Pancreas (tissue), 10 donors: ENCODE measurements at regions not wholly inside any gene's neighbourhood (a gene's known extent, or its start where the extent isn't known, plus 50 kb on each side); places are given as distances from the start of the nearest gene placed in this dataset.
"Not testable (repeated sequence)": the region's sequence is repeated elsewhere in the genome, so short reads cannot be mapped to it uniquely, and the experiment has no call there.

Source experiments
- ATAC-seq, 4 donors: fragments of 200-7000 bp; cut with Tn5 transposase; one replicate each; pipeline versions ENCODE4 v1.8.0 to v1.9.1; 2020; ENCODE audit warnings: mild to moderate bottlenecking in 4 of 4, moderate library complexity in 4 of 4
- DNase-seq, 6 donors: peaks; one replicate each; pipeline ENCODE4 v3.0.0-alpha.2; 2020
- FAIRE-seq: peaks from 2 replicates; lab custom pipeline; 2012; peaks lifted over from hg19 to GRCh38; lab: Jason Lieb, UNC
- H3K27ac ChIP-seq, 4 donors: fragments of 200-600 bp; sonication (generic); 1 replicate in 3 of 4; 2 replicates in 1 of 4; pipeline versions ENCODE4 v1.5.0 to v1.8.0; 2020
- H3K27me3 ChIP-seq, 4 donors: fragments of 200-600 bp; one replicate each; pipeline ENCODE4 v1.8.0; 2021
- H3K36me3 ChIP-seq, 3 donors: fragments of 200-600 bp; sonication (generic) in 1 of 3; one replicate each; pipeline versions ENCODE4 v1.5.0 to v1.8.0; 2020 to 2021
- H3K4me1 ChIP-seq, 3 donors: fragments of 200-600 bp; one replicate each; pipeline ENCODE4 v1.8.0; 2021
- H3K4me3 ChIP-seq, 4 donors: fragments of 200-600 bp; sonication (generic) in 2 of 4; one replicate each; pipeline versions ENCODE4 v1.5.0 to v1.8.0; 2020 to 2021
- H3K9me3 ChIP-seq, 4 donors: fragments of 200-600 bp; one replicate each; pipeline ENCODE4 v1.8.0; 2021
- WGBS, 2 donors: extraction: QIAGEN DNeasy Blood & Tissue Kit; methylation state at CpG; one replicate each; pipeline ENCODE4 v1.1.7; 2013; 5-methylcytosine and 5-hydroxymethylcytosine counted together
- intact Hi-C, 3 donors: fragments of 100-400 bp; cut with DNase I; formaldehyde crosslinking; loops; one replicate each; pipeline versions ENCODE4 v1.11.1 to v1.14.2; 2022
- TF ChIP-seq, protein P1 (sequence below), 4 donors: fragments of 200-600 bp; sonication (generic) in 3 of 4; IDR thresholded peaks; one replicate each; pipeline versions ENCODE4 v1.5.0 to v1.8.0; 2021; ENCODE audit warnings: antibody characterized with exemption in 4 of 4
- donor health status: healthy with polysubstance abuse.
- donor health status: DM: no; HTN: no; CAD: no; lungs with moderate emphysema.
- donor health status: DM: no; HTN: no; CAD: no.
- donor health status: control.
- donor health status: control.
- donor health status: Bipolar disorder and iron deficiency.
- donor health status: DM: yes; HTN: yes; CAD: no.
- donor health status: DM: no; HTN: no; CAD: no.
- donor health status: DM: no; HTN: no; CAD: no.
- donor health status: DM: yes; HTN: yes; CAD: no.

GRCh38 chr13:78881054-78881453 lies 222.1 kb upstream of the OBI1 start:
- no peaks in the 10 kb centered on the region for H3K9me3 ChIP-seq
- TF ChIP-seq, protein P1, sequence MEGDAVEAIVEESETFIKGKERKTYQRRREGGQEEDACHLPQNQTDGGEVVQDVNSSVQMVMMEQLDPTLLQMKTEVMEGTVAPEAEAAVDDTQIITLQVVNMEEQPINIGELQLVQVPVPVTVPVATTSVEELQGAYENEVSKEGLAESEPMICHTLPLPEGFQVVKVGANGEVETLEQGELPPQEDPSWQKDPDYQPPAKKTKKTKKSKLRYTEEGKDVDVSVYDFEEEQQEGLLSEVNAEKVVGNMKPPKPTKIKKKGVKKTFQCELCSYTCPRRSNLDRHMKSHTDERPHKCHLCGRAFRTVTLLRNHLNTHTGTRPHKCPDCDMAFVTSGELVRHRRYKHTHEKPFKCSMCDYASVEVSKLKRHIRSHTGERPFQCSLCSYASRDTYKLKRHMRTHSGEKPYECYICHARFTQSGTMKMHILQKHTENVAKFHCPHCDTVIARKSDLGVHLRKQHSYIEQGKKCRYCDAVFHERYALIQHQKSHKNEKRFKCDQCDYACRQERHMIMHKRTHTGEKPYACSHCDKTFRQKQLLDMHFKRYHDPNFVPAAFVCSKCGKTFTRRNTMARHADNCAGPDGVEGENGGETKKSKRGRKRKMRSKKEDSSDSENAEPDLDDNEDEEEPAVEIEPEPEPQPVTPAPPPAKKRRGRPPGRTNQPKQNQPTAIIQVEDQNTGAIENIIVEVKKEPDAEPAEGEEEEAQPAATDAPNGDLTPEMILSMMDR (IDR thresholded peaks at IDR 0.05) = no peak
- DNase-seq (no peak), FAIRE-seq (no peak), ATAC-seq (no peak)
- H3K4me1 ChIP-seq = no peaks in the 10 kb centered on the region
- H3K4me3 ChIP-seq = no peak overlapping the region
- no peaks in the 10 kb centered on the region for H3K27me3 ChIP-seq
- H3K27ac ChIP-seq = no peak overlapping the region
- H3K36me3 ChIP-seq = no peaks in the 10 kb centered on the region
- WGBS, 2 donors = 45 to 56% methylated on average over 3 of the region's 3 CpGs
- intact Hi-C loops = no loop called here

- DNase-seq (no peak), ATAC-seq (no peak), FAIRE-seq (no peak)
- TF ChIP-seq, protein P1 (IDR thresholded peaks at IDR 0.05) = no peak
- intact Hi-C loops = no loop called here
- H3K9me3 ChIP-seq = no peaks in the 10 kb centered on the region
- H3K4me3 ChIP-seq = no peak overlapping the region
- H3K4me1 ChIP-seq = no peaks in the 10 kb centered on the region
- H3K27me3 ChIP-seq = no peaks in the 10 kb centered on the region
- 42 to 47% methylated on average over 1 of the region's 1 CpG for WGBS, 2 donors
- no peak overlapping the region for H3K27ac ChIP-seq
- no peaks in the 10 kb centered on the region for H3K36me3 ChIP-seq
Observed at GRCh38 chr13:78876915-78877549, 218.1 kb upstream of the OBI1 start.

GRCh38 chr13:78875792-78876580 lies 217.0 kb upstream of the OBI1 start:
- intact Hi-C loops = no loop called here
- WGBS, 2 donors = 54 to 70% methylated on average over 12 of the region's 12 CpGs
- ATAC-seq = no peak
- no peaks in the 10 kb centered on the region for H3K9me3 ChIP-seq
- H3K27ac ChIP-seq = no peak overlapping the region
- H3K27me3 ChIP-seq = no peaks in the 10 kb centered on the region
- no peaks in the 10 kb centered on the region for H3K36me3 ChIP-seq
- no peaks in the 10 kb centered on the region for H3K4me1 ChIP-seq
- no peak for FAIRE-seq
- TF ChIP-seq, protein P1 (IDR thresholded peaks at IDR 0.05) = no peak
- DNase-seq = peak in 1 of 6 donors; percentile 60
- H3K4me3 ChIP-seq = no peak overlapping the region

DNA sequence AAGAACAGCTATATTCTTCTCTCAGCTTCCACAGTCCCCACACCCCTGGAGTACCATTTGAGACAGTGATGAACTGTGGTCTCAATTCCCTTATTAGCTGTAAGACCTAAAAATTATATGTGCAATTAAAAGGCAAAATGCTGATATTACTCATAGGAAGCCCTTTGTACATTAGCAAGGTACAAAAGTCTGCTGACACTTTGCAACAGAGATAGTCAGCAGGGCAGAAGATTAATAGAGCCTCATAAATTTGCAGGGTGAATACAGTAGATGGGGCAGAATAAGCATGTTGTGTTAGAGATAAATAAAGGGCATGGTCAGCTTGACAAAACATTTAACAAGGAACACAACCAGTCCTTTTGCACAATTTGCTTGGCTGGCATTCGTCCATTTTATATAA lies 210.0 kb upstream of the OBI1 start:
- H3K9me3 ChIP-seq = no peaks in the 10 kb centered on the region
- H3K27me3 ChIP-seq = no peaks in the 10 kb centered on the region
- intact Hi-C loops = no loop called here
- no peak overlapping the region for H3K27ac ChIP-seq
- TF ChIP-seq, protein P1 (IDR thresholded peaks at IDR 0.05) = no peak
- DNase-seq (no peak), FAIRE-seq (no peak), ATAC-seq (no peak)
- no peak overlapping the region for H3K4me3 ChIP-seq
- no peaks in the 10 kb centered on the region for H3K36me3 ChIP-seq
- H3K4me1 ChIP-seq = no peaks in the 10 kb centered on the region
- WGBS, 2 donors = 19 to 35% methylated on average over 1 of the region's 1 CpG

- Histone ChIP-seq H3K36me3 (no peaks in the 10 kb centered on the region), H3K4me1 (no peaks in the 10 kb centered on the region), H3K4me3 (no peak overlapping the region), H3K27ac (no peak overlapping the region), H3K9me3 (no peaks in the 10 kb centered on the region), H3K27me3 (no peaks in the 10 kb centered on the region)
- intact Hi-C loops = no loop called here
- 20 to 37% methylated on average over 3 of the region's 3 CpGs for WGBS, 2 donors
- ATAC-seq (no peak), DNase-seq (no peak), FAIRE-seq (no peak)
- TF ChIP-seq, protein P1 (IDR thresholded peaks at IDR 0.05) = no peak
Observed at GRCh38 chr13:78867655-78868054, 208.7 kb upstream of the OBI1 start.

DNA sequence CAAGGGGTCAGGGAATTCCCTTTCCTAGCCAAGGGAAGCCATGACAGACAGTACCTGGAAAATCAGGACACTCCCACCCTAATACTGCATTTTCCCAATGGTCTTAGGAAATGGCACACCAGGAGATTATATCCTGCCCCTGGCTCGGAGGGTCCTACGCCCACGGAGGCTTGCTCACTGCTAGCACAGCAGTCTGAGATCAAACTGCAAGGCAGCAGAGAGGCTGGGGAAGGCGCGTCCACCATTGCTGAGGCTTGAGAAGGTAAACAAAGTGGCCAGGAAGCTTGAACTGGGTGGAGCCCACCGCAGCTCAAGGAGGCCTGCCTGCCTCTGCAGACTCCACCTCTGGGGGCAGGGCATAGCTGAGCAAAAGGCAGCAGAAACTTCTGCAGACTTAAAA lies 207.1 kb upstream of the OBI1 start:
- FAIRE-seq, H3K4me3 ChIP-seq, H3K27ac ChIP-seq, H3K9me3 ChIP-seq, DNase-seq, intact Hi-C loops, H3K27me3 ChIP-seq, H3K36me3 ChIP-seq, ATAC-seq, H3K4me1 ChIP-seq: not testable (repeated sequence)
- WGBS, 2 donors = 28 to 67% methylated on average over 5 to 6 of the region's 6 CpGs
